Panc1 (cell line): ENCODE measurements at regions not wholly inside any gene's neighbourhood (a gene's known extent, or its start where the extent isn't known, plus 50 kb on each side); places are given as distances from the start of the nearest gene placed in this dataset.

Experiments
- ATAC-seq: fragments of 200-7000 bp; cut with Tn5 transposase; 2 replicates; pipeline ENCODE4 v1.9.1; 2020; ENCODE audit warnings: mild to moderate bottlenecking, moderate library complexity
- BruUV-seq: library from RNA; stranded (reverse); fragments of 400-500 nt; replicated peaks from 2 replicates; lab custom pipeline; 2021; lab: Mats Ljungman, UMichigan
- CTCF ChIA-PET: fragments of 300-600 bp; sonication (Branson Sonifier 250); formaldehyde crosslinking; loops from one replicate; lab custom pipeline; 2022; ENCODE audit warnings: antibody characterized with exemption; lab: Charles Lee
- POLR2A ChIA-PET: fragments of 300-600 bp; sonication (Branson Sonifier 250); formaldehyde crosslinking; loops from one replicate; lab custom pipeline; 2022; ENCODE audit warnings: antibody characterized with exemption; lab: Charles Lee
- DNase-seq: peaks from one replicate; pipeline ENCODE4 v3.0.0-alpha.2; 2010; ENCODE audit warnings: low read depth, low spot score
- H3K27ac ChIP-seq: 2 replicates; pipeline ENCODE4 v1.5.1; 2011; ENCODE audit warnings: mild to moderate bottlenecking, low read length, inconsistent platforms
- H3K27me3 ChIP-seq: fragments of 200-500 bp; sonication (Bioruptor generic); 2 replicates; pipeline ENCODE4 v1.6.0; 2014; ENCODE audit warnings: low read length, inconsistent platforms; ENCODE audit not compliant: control insufficient read depth, insufficient read depth
- H3K36me3 ChIP-seq: fragments of 200-500 bp; sonication (Bioruptor generic); 2 replicates; pipeline ENCODE4 v1.5.1; 2014; ENCODE audit warnings: inconsistent platforms, mild to moderate bottlenecking, low read length, moderate library complexity; ENCODE audit not compliant: control insufficient read depth, insufficient read depth
- H3K4me1 ChIP-seq: 2 replicates; pipeline ENCODE4 v1.5.1; 2011; ENCODE audit warnings: inconsistent platforms, mild to moderate bottlenecking, low read length, moderate library complexity; ENCODE audit not compliant: control insufficient read depth, insufficient read depth
- H3K4me3 ChIP-seq, 2 experiments: 2 replicates each; pipeline ENCODE4 v1.5.1; 2011 to 2012; ENCODE audit warnings: low read depth in 2 of 2, low read length in 2 of 2, mild to moderate bottlenecking in 2 of 2, inconsistent platforms in 1 of 2, moderate library complexity in 1 of 2
- H3K9me3 ChIP-seq: fragments of 200-500 bp; sonication (Bioruptor generic); 2 replicates; pipeline ENCODE4 v1.5.1; 2014; ENCODE audit warnings: low read depth, mild to moderate bottlenecking, inconsistent platforms, low read length, moderate library complexity; ENCODE audit not compliant: control insufficient read depth, insufficient read depth
- POLR2AphosphoS5 ChIP-seq: IDR thresholded peaks from 2 replicates; pipeline ENCODE4 v1.6.1; 2012; ENCODE audit warnings: mild to moderate bottlenecking, low read depth, low read length, moderate library complexity
- SIN3A ChIP-seq: IDR thresholded peaks from 2 replicates; pipeline ENCODE4 v1.6.1; 2012; ENCODE audit warnings: low read depth, mild to moderate bottlenecking, low read length, moderate library complexity, borderline replicate concordance; ENCODE audit not compliant: insufficient read depth
- TCF7L2 ChIP-seq: IDR thresholded peaks from 2 replicates; pipeline ENCODE4 v1.6.1; 2011; ENCODE audit warnings: mild to moderate bottlenecking, low read depth, low read length, inconsistent platforms
- in situ Hi-C: cut with HindIII; loops from 2 replicates; pipeline ENCODE4 v1.10.0; 2016; ENCODE audit warnings: low sequenced_read_pairs, low pct_unique_long_range_greater_than_20kb
- intact Hi-C: fragments of 100-400 bp; cut with micrococcal nuclease; formaldehyde crosslinking; loops from one replicate; pipeline ENCODE4 v1.10.0; 2022; ENCODE audit not compliant: unreplicated experiment
- TF ChIP-seq, protein P1 (sequence below): fragments of 450-650 bp; IDR thresholded peaks from 2 replicates; pipeline ENCODE4 v1.5.1; 2017; ENCODE audit warnings: mild to moderate bottlenecking
- TF ChIP-seq, protein P2 (sequence below), 2 experiments: IDR thresholded peaks; 2 replicates each; pipeline ENCODE4 v1.6.1; 2011 to 2012; ENCODE audit warnings: low read depth in 2 of 2, control low read depth in 1 of 2, low read length in 1 of 2, mild to moderate bottlenecking in 1 of 2, moderate library complexity in 1 of 2; ENCODE audit not compliant: insufficient read depth in 1 of 2

DNA sequence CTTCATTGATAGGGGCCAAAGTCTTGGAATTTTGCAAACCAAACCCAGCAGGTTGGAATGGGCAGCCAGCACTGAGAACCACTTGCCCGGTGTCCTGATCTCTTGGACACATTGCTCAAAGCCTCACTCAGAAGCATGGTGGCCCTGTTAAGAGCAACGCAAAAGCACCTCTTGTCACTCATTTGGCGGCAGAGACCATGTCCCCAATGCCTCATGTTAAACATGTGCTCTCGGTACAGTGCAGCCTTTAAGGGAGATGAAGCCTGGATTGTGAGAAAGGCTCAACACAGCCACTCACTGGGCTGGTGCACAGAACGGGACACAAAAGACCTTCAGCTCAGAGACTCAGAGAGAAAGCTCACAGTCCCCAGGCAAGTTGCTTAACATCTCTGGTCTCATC, 298.4 kb upstream of the PRDM1 start:
- Histone ChIP-seq H3K36me3 (no peaks in the 10 kb centered on the region), H3K4me3 (no peak overlapping the region), H3K27ac (no peak overlapping the region), H3K27me3 (no peaks in the 10 kb centered on the region), H3K9me3 (no peaks in the 10 kb centered on the region), H3K4me1 (no peaks in the 10 kb centered on the region)
- ATAC-seq (no peak), DNase-seq (no peak)
- no TSS peak for BruUV-seq
- intact Hi-C loops = no loop called here
- ChIA-PET POLR2A (no interaction called here), CTCF (no interaction called here)
- no peak for TF ChIP-seq POLR2AphosphoS5
- TF ChIP-seq, protein P1, sequence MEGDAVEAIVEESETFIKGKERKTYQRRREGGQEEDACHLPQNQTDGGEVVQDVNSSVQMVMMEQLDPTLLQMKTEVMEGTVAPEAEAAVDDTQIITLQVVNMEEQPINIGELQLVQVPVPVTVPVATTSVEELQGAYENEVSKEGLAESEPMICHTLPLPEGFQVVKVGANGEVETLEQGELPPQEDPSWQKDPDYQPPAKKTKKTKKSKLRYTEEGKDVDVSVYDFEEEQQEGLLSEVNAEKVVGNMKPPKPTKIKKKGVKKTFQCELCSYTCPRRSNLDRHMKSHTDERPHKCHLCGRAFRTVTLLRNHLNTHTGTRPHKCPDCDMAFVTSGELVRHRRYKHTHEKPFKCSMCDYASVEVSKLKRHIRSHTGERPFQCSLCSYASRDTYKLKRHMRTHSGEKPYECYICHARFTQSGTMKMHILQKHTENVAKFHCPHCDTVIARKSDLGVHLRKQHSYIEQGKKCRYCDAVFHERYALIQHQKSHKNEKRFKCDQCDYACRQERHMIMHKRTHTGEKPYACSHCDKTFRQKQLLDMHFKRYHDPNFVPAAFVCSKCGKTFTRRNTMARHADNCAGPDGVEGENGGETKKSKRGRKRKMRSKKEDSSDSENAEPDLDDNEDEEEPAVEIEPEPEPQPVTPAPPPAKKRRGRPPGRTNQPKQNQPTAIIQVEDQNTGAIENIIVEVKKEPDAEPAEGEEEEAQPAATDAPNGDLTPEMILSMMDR = no peak
- no peak for TF ChIP-seq TCF7L2
- no peak for TF ChIP-seq SIN3A
- TF ChIP-seq, protein P2, sequence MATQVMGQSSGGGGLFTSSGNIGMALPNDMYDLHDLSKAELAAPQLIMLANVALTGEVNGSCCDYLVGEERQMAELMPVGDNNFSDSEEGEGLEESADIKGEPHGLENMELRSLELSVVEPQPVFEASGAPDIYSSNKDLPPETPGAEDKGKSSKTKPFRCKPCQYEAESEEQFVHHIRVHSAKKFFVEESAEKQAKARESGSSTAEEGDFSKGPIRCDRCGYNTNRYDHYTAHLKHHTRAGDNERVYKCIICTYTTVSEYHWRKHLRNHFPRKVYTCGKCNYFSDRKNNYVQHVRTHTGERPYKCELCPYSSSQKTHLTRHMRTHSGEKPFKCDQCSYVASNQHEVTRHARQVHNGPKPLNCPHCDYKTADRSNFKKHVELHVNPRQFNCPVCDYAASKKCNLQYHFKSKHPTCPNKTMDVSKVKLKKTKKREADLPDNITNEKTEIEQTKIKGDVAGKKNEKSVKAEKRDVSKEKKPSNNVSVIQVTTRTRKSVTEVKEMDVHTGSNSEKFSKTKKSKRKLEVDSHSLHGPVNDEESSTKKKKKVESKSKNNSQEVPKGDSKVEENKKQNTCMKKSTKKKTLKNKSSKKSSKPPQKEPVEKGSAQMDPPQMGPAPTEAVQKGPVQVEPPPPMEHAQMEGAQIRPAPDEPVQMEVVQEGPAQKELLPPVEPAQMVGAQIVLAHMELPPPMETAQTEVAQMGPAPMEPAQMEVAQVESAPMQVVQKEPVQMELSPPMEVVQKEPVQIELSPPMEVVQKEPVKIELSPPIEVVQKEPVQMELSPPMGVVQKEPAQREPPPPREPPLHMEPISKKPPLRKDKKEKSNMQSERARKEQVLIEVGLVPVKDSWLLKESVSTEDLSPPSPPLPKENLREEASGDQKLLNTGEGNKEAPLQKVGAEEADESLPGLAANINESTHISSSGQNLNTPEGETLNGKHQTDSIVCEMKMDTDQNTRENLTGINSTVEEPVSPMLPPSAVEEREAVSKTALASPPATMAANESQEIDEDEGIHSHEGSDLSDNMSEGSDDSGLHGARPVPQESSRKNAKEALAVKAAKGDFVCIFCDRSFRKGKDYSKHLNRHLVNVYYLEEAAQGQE (IDR thresholded peaks at IDR 0.05; ENCODE audit: insufficient read depth in 1 of 2, low read depth in 2 of 2, low read length in 1 of 2) = no peak
- in situ Hi-C loops = no loop called here

DNA sequence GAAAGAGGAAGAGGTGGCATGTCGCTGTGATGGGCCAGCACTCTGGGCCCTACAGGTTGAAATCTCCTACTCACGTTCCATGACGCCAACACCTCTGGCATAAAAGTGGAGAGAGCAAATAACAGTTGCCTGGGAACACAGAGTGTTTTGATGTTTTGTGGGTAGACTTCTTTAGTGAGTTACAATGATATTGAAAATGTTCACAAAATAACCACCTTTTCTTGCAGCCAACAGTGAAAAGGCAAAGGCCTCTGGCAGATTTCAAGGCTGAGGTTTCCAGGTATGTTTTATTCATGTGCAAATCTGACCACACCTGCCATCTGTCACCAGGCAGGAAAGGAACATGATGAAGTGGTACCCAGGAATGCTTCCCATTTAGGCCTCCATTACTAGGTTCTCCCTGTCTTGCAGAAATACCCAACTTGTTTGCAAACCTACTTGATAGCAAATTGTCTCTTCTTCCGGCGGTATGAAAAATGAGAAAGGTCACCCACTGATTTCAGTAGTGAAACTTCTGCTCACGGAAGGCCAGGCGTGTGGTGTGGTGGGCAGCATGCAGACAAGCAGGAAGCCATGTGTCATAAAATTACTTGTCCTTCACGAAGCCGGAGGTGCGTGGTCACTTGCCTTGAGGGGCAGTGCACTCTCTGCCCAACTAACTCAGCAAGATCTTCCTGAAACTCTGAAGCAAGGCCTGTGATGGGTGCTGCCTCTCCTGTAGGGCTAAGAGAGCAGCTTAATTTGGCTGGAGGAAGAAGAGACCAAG, 299.1 kb upstream of the PRDM1 start:
- ATAC-seq (no peak), DNase-seq (no peak)
- H3K4me1 ChIP-seq = no peaks in the 10 kb centered on the region
- H3K4me3 ChIP-seq = no peak overlapping the region
- no peaks in the 10 kb centered on the region for H3K9me3 ChIP-seq
- no peaks in the 10 kb centered on the region for H3K27me3 ChIP-seq
- TF ChIP-seq TCF7L2 (no peak), POLR2AphosphoS5 (no peak), SIN3A (no peak)
- TF ChIP-seq, protein P2 (IDR thresholded peaks at IDR 0.05; ENCODE audit: insufficient read depth in 1 of 2, low read depth in 2 of 2, low read length in 1 of 2) = no peak
- TF ChIP-seq, protein P1 = no peak
- H3K27ac ChIP-seq = no peak overlapping the region
- intact Hi-C loops (no loop called here), in situ Hi-C loops (no loop called here)
- no peaks in the 10 kb centered on the region for H3K36me3 ChIP-seq
- no TSS peak for BruUV-seq
- ChIA-PET CTCF (no interaction called here), POLR2A (no interaction called here)
